ENCODE measurements at regions not wholly inside any gene's neighbourhood (a gene's known extent, or its start where the extent isn't known, plus 50 kb on each side); places are given as distances from the start of the nearest gene placed in this dataset.
"Not testable (repeated sequence)": the region's sequence is repeated elsewhere in the genome, so short reads cannot be mapped to it uniquely, and the experiment has no call there.

DNA sequence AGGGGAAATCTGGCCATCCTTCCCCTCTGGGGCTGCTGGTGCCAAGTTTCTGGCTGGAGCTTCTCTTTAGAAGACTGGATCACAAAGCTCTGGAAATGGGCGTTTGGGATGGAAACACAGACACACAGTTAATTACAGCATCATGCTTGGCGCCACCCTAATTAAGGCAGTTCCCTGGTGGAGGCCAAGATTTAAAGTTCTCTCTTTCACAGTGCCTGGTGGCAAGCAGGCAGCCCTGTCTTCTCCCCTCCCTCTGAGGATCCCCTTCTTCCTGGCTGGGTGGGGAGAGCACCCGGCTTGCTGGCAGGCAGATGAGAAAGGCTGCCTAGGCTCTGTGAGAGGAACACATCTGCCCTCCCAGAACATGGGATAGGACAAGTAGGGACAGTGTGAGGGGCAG, 59.0 kb upstream of the NKD1 start:
- no peak for DNase-seq (ENCODE audit: low read depth)

DNA sequence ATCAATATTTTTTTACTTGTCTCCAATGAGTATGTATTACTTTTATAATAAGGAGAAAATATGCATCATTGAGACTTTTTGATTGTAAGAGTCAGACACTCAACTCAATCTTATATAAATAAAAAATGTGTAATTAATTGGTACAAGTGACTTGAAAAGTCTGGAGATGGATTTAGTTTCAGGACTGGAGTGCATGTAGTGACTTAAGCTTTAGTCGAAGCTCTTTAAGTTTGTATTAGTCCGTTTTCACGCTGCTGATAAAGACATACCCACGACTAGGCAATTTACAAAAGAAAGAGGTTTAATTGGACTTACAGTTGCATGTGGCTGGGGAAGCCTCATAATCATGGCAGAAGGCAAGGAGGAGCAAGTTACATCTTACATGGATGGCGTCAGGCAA, 60.7 kb upstream of the NKD1 start:
- H3K4me3 ChIP-seq (ENCODE audit: low read depth, low read length): no peak overlapping the region
- TF ChIP-seq, protein P1, sequence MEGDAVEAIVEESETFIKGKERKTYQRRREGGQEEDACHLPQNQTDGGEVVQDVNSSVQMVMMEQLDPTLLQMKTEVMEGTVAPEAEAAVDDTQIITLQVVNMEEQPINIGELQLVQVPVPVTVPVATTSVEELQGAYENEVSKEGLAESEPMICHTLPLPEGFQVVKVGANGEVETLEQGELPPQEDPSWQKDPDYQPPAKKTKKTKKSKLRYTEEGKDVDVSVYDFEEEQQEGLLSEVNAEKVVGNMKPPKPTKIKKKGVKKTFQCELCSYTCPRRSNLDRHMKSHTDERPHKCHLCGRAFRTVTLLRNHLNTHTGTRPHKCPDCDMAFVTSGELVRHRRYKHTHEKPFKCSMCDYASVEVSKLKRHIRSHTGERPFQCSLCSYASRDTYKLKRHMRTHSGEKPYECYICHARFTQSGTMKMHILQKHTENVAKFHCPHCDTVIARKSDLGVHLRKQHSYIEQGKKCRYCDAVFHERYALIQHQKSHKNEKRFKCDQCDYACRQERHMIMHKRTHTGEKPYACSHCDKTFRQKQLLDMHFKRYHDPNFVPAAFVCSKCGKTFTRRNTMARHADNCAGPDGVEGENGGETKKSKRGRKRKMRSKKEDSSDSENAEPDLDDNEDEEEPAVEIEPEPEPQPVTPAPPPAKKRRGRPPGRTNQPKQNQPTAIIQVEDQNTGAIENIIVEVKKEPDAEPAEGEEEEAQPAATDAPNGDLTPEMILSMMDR (IDR thresholded peaks at IDR 0.05; ENCODE audit: insufficient read depth, low read depth, low read length, missing control alignments): no peak
- DNase-seq (ENCODE audit: low read depth): no peak

More for the DNA sequence above, 59.0 kb upstream of the NKD1 start:
- H3K4me3 ChIP-seq (ENCODE audit: low read depth, low read length): no peak overlapping the region
- TF ChIP-seq, protein P1 (IDR thresholded peaks at IDR 0.05; ENCODE audit: insufficient read depth, low read depth, low read length, missing control alignments): no peak

DNA sequence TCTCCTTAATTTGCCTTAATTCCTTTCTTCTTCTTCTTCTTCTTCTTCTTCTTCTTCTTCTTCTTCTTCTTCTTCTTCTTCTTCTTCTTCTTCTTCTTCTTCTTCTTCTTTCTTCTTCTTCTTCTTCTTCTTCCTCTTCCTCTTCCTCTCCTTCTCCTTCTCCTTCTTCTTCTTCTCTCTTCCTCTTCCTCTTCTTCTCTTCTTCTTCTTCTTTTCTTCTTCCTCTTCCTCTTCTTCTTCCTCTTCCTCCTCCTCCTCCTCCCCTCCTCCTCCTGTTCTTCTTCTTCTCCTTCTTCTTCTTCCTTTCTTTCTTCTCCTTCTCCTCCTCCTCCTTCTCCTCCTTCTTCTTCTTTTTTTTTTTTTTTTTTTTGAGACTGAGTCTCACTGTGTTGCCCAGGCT, 62.0 kb upstream of the NKD1 start:
- not testable (repeated sequence) for H3K4me3 ChIP-seq (ENCODE audit: low read depth, low read length)

GRCh38 chr16:50485232-50485631, 63.0 kb upstream of the NKD1 start:
- TF ChIP-seq, protein P1 (IDR thresholded peaks at IDR 0.05; ENCODE audit: insufficient read depth, low read depth, low read length, missing control alignments): no peak

More for the DNA sequence above, 62.0 kb upstream of the NKD1 start:
- not testable (repeated sequence) for DNase-seq (ENCODE audit: low read depth)

DNA sequence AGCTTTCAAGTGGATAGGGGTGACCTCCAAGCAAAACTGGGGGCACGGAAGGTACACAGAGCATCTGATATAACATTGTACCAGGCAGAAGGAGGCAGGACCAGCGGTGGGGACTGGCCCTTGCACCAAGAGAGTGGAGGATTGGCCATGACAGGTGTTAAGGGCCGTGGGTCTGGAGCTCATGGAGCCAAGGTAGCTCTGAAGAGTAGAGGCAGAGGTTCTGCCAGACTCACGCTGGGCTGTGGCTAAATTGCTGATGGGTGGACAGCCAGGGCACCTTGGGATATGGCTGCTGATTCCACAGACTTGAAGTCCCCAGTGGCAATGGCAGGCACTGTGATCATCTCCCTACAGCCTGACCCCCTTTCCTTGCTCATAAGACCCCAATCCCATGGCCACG, 65.9 kb upstream of the NKD1 start:
- no peak overlapping the region for H3K4me3 ChIP-seq (ENCODE audit: low read depth, low read length)
- DNase-seq (ENCODE audit: low read depth): no peak
- TF ChIP-seq, protein P1 (IDR thresholded peaks at IDR 0.05; ENCODE audit: insufficient read depth, low read depth, low read length, missing control alignments): no peak

More at GRCh38 chr16:50485232-50485631, 63.0 kb upstream of the NKD1 start:
- DNase-seq (ENCODE audit: low read depth): no peak
- no peak overlapping the region for H3K4me3 ChIP-seq (ENCODE audit: low read depth, low read length)

DNA sequence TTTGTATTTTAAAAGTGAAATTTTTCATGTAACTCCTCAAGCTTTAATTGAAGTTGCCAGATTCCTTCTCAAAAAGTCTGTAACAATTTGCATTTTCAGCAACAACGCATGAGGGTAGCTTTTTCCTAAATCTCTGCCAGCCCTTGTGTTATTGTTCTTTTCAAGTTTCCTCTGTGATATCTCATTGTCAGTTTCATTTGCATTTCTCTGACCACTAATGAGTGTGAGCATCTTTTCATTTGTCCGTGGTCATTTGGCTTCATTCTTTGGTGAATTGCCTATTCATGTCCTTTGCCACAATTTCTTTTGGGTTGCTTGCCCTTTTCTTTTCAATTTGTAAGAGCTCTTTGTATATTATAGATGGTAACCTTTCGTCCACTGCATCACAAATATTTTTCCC, 68.0 kb upstream of the NKD1 start:
- TF ChIP-seq, protein P1 (IDR thresholded peaks at IDR 0.05; ENCODE audit: insufficient read depth, low read depth, low read length, missing control alignments): no peak
- DNase-seq (ENCODE audit: low read depth): no peak

DNA sequence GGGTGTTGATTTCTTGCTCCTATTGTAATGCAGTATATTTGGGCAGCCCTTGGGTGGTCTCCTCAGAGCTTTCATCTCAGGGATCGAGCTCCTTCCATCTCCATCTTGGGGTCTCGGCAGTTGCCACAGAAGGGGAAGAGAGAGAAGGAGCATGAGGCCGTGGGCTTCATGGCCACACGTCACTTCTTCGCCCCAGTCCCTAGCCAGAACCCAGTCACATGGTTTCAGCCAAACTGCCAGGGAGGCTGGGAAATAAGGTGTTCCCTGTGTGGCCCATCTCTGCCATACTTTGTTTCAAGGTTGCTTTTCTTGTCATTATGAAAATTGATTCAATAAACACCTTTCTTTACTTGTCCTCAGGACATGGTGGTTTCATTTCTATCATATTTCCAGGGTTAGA, 68.4 kb upstream of the NKD1 start:
- no peak overlapping the region for H3K4me3 ChIP-seq (ENCODE audit: low read depth, low read length)
- TF ChIP-seq, protein P1 (IDR thresholded peaks at IDR 0.05; ENCODE audit: insufficient read depth, low read depth, low read length, missing control alignments): no peak
- no peak for DNase-seq (ENCODE audit: low read depth)

More for the DNA sequence above, 68.0 kb upstream of the NKD1 start:
- H3K4me3 ChIP-seq (ENCODE audit: low read depth, low read length): no peak overlapping the region

Data from GM12865 (cell line).